Stimulated activated naive CD8-positive, alpha-beta T cell treated with anti-CD3 and anti-CD28 coated beads, Interleukin-15, Interleukin-2, amounts not matched to agents 100 U/mL and 50 U/mL, for 24 hours (primary cell): ENCODE measurements at regions not wholly inside any gene's neighbourhood (a gene's known extent, or its start where the extent isn't known, plus 50 kb on each side); places are given as distances from the start of the nearest gene placed in this dataset.

Experiments
- ATAC-seq: fragments of 150-1000 bp; cut with Tn5 transposase; one replicate; pipeline ENCODE4 v1.10.0; 2021
- DNase-seq: peaks from one replicate; pipeline ENCODE4 v3.0.0; 2021

DNA sequence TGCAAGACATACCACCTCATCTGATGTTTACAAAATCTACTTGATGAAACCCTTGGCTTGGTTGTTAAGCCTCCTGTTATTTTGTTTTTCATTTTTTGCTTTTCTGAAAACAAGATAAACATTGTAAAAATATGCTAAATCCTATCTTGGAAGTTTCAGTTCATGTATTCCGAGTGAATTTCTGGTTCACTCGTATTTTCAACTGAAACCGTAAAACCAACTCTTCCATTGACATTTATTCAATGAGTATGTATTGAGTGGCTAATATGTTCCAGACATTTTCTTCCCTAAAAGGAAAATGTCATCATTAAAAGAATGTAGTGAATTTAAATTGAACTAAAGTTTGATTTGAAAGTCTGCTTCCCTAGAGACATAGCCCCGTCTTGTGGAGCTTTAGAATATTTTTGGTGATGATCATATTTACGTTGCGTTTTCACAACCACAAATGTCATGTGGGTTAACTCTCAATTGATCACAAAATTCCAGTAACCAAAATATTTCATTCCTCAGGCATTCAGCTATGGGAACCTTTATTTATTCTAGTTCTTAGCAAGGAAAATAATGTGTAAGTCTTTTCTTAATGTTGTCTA lies 204.2 kb downstream of the MBD2 start:
- ATAC-seq (no peak), DNase-seq (no peak)

DNA sequence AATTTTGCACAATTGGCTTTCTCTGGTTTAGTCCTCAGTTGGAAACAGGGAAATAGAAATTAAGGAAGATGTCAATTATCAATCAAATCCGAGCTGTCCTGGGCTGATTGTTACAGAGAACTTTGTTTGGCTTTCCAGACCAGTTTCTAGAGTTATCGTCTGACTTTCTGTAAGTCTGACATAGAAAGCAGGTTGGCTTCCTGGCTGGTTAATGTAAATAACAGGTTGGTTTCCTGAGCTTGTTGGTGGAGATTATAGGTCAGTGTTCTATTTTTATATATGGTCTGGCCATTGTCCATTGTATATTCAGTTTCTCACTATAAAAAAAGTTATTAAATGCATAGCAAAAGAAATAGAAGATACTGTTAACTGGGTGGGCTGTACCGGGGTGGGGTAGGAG lies 204.8 kb downstream of the MBD2 start:
- DNase-seq (no peak), ATAC-seq (no peak)

DNA sequence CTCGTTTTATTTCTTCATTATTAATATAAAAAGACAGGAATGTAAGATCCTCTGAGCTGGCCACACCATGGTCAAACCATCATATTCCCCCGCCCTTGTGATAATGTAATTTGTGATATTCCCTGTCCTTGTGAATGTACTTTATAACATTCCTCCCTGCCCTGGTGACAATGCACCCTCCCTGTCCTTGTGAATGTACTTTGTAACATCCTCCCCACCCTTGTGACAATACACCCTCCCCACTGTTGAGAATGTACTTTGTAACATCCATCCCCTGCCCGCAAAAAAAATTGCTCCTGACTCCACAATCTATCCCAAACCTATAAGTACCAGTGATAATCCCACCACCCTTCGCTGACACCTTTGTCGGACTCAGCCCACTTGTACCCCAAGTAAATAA lies 211.0 kb downstream of the MBD2 start:
- DNase-seq (no peak), ATAC-seq (no peak)

DNA sequence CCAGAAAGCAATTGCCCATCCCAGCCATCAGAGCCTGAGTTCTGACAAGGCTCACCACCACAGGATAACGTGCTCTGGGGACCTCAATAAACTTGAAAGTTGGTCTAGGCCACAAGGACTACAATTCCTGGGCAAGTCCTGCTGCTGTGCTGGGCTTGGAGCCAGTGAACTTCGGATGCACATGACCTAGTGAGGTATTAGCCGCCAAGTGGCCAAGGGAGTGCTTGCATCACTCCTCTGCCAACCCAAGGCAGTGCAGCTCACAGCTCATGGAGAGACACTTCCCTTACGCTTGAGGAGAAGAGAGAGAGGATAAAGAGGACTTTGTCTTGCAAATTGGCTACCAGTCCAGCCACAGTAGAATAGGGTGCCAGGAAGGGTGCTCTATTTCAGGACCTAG lies 219.6 kb downstream of the MBD2 start:
- no peak for DNase-seq
- no peak for ATAC-seq

DNA sequence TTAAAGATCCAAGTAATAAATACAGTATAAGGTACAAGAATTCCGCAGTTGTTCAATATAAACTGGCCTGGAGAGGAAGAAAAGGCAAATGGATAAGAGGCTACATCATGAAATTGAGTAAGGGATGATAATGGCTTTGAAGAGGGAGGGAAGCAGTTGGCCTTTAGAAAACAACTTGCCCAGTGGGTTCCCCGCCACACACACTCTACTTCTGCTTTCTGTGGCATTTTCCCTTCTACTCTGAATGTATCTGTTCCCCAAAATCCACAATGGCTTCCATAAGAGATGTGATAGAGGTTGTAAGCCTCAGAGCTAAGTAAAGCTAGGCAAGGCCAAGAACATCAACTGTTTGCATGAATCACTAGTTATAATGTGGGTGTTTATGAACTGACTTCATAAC lies 221.3 kb downstream of the MBD2 start:
- no peak for DNase-seq
- no peak for ATAC-seq

DNA sequence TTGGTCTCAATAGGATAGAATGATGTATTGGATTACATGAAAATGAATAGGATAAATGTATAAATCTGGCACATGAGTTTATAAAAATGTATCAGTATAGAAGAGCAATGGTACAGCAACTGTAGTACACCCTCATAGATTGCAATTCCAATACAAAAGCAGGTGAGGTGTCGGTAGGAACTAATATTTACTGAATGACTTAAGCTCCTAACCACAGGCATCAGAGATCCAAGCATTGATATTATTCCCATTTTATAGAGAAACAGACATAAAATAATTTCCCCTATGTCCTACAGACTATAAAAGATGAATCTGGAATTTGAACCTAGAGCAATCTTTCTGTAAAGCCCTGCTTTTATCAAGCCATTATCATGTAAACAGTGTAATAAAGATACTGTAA lies 227.4 kb downstream of the MBD2 start:
- ATAC-seq: no peak
- no peak for DNase-seq

DNA sequence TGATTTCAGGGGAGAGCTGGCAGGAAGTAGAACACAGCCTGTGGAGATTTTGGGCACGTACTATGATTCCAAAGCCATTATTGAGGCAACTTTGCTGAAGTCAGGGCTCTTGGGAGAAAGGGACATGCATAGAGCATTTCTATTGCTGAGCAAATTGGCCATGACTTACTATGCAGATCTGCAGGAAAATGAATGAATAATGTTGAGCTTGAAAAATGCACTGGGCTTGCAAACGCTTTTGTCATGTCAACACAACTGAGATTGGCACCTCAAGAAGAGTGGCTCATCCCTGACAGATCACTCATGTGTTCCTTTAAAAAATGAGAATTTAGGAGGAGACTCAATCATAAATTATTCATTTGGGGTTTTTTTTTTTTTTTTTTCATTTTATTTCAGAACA lies 230.5 kb downstream of the MBD2 start:
- no peak for DNase-seq
- no peak for ATAC-seq

DNA sequence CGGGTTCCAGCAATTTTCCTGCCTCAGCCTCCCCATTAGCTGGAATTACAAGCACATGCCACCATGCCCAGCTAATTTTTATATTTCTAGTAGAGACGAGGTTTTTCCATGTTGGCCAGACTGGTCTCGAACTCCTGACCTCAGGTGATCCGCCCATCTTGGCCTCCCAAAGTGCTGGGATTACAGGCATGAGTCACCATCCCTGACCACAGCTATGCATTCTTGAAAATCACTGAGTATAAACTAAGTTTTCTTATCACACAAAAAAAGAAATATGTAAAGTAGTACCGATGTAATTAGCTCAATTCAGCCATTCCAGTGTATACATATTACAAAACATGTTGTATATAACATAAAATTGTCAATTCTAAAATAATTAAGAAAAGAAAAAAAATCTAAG lies 232.7 kb downstream of the MBD2 start:
- ATAC-seq (no peak), DNase-seq (no peak)

DNA sequence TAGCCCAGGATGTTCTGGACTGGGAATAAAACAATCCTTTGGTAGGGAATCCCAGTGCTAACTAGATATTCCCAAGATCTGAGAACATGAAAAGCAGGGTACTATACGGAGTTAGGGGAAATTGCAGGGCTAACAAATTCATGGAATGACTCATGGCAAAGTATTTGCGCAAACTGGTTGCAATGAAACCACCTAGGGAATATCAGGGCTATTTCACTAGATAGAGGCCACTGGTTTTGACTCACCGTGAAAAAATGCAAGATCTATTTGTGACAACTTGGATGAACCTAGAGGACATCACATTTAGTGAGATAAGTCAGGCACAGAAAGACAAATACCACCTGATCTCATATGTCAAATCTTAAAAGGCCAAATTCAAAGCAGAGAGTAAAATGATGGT lies 233.3 kb downstream of the MBD2 start:
- no peak for ATAC-seq
- no peak for DNase-seq

DNA sequence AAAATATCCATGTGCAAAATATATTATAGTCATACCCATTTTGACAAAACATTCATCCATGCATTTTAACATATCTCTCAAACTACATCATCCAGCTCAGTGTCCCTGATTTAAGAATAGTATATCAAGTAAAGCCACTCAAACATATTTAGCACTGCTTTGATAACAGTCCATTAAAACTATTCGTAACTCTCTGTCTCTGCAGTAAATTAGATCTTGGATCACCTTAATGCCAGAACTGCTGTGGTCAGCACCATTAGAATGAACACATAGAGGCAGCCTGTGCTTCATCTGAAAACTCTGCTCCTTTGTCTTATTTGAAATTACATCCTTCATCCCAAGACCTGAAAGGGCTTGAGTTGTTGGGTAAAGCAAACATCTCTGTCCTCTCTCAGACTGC lies 234.0 kb downstream of the MBD2 start:
- ATAC-seq: no peak

DNA sequence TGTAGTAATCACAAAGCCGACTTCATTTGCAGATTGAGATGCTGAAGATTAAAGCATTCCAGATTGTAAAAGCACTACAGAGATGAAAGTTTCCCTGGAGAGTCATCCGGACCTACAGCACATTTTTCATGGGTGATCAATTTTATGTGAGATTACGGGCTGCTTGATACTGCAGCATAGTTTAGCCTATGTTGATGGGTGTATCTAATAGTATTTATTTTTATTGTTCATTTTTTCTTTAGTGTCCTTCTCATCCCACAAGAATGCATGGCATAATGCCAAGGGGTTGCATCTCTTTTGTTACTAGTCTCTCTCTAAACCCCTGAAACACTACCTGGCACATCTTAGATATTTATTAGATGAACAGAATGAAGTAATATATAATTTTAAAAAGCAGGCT lies 240.4 kb downstream of the MBD2 start:
- no peak for DNase-seq

More for the DNA sequence above, 234.0 kb downstream of the MBD2 start:
- no peak for DNase-seq

DNA sequence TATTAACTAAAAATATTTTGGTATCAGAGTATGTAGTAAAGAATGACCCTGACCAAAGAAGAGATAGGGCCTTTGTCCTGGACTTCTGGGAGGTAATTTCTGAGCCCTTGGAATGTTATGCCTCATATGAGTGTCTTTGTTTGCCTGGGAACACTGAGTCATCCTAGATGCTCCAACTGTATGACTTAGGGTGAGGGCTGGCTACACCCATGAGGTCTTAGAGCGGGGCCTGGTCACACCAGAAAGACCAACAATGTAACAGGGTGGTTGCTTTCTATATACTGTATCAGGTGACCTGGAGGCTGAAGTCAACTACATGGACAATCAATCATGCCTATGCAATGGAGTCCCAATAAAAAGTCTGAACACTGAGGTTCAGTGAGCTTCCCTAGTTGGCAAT lies 253.1 kb downstream of the MBD2 start:
- ATAC-seq (no peak), DNase-seq (no peak)

More for the DNA sequence above, 240.4 kb downstream of the MBD2 start:
- ATAC-seq: no peak

DNA sequence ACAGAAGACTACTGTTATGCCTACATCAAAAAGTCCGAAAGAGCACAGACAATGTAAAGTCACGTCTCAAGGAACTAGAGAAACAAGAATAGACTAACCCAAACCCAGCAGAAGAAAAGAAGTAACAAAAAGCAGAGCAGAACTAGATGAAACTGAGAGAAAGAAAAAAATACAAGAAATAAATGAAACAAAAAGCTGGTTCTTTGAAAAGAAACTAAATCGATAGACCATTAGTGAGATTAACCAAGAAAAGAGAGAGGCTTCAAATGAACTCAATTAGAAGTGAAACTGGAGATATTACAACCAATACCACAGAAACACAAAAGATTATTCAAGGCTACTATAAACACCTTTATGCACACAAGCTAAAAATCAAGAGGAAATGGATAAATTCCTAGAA lies 271.8 kb downstream of the MBD2 start:
- ATAC-seq (no peak), DNase-seq (no peak)

DNA sequence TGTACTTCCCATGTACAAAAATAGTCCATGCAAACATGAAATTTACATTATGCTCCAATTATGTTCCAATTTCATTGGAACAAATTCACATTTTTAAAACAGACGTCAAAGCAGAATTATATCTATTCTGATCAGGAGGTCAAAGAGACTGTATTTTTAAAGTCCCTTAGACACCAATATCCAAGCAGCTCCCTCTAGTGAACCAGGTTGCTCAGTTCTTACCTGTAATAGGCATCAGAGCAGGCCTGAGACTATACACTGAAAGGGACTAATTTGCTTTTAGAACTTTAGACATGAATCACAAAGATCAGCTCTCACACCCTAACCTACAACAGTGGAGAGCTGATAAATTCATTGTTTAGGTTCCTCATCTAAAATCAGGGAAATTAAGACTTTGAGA lies 273.9 kb downstream of the MBD2 start:
- ATAC-seq (no peak), DNase-seq (no peak)

DNA sequence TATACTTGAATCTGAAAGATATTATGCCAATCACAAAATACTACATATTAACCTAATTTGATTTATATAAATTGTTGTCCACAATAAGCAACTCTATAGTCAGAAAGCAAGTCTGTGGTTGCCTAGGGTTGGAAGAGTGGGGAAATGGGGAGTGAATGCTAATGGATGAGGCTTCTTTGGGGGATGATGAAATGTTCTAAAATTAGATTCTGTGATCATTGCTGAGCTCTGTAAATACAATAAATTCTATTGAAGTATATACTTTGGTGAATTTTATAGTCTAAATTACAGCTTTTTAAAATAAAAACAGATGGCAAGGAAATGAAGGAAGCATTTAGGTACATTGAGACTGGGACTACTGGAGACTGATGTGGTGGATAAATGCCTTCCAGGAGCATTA lies 275.5 kb downstream of the MBD2 start:
- ATAC-seq: no peak
- DNase-seq: no peak

DNA sequence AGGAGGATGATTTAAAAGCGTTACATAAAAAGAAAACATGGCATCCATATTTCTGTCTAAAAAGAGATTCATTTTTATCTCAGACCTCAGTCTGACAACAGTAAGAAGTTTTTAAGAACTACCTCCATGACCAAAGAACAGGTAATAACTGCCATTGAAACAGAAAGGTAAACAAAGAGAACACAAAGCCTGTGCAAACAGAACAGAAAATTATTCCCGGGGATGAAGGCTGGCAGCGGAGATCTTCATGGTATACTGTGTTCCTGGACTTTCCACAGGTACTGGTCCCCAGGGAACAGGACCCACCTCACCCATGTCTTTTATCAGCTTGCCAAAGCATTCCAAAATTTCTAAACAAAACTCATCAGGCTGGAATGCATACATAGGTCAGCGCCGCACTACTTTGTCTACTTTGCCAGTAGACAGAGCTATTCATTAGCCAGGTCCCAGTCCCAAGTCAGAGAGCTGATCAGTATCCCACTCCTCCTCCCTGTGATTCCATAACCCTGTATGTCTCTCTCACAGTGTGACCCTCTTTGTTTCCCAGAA lies 277.3 kb downstream of the MBD2 start:
- ATAC-seq (no peak), DNase-seq (no peak)

DNA sequence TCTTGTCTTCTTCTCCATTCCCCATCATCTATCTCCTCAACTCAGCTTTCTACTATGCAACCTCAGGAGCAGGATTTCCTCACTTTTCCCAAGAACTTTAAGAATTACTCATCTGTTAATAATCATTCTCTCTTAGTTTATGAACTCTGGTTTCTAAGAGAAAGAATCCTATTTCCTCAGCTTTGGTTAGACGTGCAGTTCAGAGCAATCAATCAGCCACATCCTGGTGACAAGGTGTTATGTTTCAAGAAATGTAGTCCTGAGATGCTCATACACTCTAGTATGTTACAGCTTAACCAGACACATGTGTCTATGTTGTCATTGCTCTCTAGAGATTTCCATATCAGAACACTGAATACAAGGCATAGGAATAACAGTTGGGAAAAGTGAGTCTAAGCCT lies 277.9 kb downstream of the MBD2 start:
- ATAC-seq: no peak
- no peak for DNase-seq

DNA sequence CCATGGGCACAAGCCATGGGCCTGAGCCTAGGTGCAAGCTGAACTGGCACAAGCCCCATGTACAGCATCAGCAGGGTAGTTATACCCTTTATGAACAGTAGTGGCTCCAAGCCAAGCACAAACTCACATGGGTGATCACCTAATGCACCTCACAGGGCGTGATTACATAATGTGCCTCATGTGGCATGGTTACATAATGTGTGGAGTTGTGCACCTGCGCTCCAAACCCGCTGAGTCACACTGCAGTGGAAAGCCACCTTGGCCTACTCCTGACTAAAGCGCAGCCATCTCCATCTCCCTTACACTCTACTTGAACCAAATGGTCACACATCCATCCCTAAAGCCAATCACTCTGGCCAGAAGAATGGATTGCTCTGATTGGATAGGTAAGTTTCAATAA lies 279.7 kb downstream of the MBD2 start:
- DNase-seq (no peak), ATAC-seq (no peak)

DNA sequence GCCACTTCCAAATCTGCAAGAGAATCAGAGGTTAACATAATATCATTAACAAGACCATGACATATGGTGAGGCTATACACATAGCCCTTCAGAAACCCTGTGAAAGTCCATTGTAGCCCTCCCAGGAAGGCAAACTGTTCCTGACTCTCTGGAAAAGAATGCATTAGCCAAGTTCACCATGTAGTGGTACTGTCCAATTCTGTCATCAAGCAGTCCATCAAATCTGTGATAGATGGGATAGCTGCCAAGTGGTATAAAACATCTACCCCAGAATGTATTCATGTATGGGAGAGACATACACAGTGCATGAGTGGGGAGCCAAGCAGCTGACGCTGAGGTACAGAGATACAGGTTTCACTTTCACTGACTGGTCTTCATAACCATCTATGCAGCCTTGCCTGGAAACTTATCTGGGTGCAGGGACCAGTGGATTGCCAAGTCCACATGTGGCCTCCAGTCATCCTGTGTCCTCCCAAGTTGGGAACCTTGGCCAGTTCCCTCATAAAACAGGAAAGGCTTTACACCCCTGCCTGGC lies 281.1 kb downstream of the MBD2 start:
- DNase-seq: no peak
- ATAC-seq: no peak

DNA sequence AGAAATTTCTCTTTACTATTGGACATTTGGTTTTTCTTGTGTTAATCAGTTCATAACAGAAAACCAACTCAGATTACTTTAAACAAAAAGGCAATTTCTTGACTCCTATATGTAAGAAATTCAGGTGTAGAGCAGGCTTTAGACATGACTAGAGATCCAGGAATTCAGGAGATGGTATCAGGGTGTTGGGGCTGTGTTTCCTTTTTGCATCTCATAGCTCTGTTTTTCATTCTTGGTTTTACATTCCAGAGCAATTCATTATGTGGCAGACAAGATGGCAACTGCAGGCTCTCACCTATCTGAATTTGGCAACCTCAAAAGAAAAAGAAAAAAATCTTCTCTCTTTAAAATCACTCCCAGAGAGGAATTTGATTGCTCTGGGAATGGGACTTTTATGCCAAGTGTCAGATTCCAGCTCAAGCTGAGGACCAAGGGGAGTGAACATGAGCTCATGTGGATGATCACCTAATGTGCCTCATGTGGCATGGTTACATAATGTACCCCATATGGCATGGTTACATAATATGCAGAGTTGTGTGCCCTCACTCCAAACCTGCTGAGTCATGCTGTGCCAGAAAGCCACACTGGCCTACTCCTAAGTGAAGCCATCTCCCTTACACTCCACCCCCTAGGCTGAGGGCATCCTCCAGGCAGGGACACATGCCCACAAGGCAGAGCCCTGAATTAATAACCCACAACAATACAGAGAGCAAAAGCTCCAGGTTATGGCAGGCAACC lies 282.7 kb downstream of the MBD2 start:
- DNase-seq (no peak), ATAC-seq (no peak)

DNA sequence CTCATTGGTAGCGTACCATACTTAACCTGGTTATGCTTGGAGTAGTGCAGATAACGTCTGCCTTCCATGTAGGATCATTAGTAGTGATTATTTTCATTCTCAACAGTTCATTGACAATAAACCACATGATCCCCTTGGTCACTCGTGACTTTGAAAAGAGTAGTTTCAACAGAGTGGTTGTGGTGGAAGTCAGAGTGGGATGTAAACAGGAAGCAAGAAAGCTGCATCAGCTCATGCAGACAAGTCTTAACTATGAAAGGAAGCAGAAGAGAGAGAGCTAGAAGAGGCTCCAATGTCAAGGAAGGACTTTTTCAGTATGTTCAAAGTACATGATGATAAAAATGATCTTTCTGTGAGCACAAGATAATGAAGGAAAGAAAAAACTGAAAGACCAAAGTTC lies 287.4 kb downstream of the MBD2 start:
- ATAC-seq (no peak), DNase-seq (no peak)

DNA sequence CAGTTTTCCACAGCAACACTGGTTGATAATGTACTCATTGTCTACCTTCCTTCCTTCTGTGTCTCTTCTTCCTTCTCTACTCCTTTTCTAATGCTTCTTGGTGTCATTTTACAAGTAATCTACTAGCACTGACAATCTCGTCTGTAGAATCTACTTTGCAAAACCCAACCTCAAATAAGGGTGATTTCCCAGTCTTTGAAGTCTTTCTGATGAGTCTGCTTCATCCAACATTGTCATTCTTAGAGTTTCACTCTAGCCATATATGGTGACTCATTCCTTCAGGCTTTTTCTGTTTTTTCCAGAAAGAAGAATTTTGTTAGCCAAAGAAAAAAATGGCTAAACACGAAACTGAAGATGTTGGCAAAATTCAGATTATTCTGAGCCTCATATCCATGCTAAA lies 288.7 kb downstream of the MBD2 start:
- ATAC-seq (no peak), DNase-seq (no peak)

DNA sequence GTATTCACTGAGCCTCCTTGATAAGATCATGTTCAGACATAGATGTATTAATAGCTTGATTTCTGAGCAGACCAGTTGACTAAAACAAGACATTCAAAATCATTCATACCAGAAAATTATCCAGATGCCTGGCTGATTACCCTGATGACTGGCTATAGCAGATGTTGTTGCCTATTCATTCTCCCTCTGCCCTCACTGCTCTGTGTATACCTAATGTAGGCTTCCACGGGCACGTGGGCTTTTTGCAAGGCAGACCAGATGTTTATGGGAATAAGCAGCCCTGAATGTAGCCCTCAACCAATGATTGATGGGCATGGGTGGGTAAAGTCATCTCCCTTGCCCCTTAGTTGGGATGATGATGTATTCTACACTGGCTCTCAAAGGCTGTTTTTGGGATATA lies 289.1 kb downstream of the MBD2 start:
- no peak for ATAC-seq

More for the DNA sequence above, 289.1 kb downstream of the MBD2 start:
- no peak for DNase-seq
